ENCODE measurements at regions not wholly inside any gene's neighbourhood (a gene's known extent, or its start where the extent isn't known, plus 50 kb on each side); places are given as distances from the start of the nearest gene placed in this dataset.
"Not testable (repeated sequence)": the region's sequence is repeated elsewhere in the genome, so short reads cannot be mapped to it uniquely, and the experiment has no call there.

DNA sequence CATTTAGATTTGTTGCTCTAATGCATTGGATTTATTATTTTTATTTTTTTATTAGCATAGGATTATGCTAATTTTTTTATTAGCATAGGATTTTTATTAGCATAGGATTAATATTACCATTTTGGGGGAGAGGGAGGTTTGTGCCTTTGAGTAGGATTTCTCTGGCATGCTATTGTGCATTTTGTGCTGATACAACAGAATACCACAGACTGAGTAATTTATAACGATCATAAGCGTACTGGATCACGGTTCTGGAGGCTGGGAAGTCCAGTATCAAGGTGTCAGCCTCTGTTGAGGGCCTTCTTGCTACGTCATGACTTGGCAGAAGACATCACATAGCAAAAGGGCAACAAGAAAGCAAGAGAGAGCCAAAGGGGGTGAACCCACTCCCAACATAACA, 187.5 kb downstream of the XPNPEP1 start:
- TF ChIP-seq, protein P1, sequence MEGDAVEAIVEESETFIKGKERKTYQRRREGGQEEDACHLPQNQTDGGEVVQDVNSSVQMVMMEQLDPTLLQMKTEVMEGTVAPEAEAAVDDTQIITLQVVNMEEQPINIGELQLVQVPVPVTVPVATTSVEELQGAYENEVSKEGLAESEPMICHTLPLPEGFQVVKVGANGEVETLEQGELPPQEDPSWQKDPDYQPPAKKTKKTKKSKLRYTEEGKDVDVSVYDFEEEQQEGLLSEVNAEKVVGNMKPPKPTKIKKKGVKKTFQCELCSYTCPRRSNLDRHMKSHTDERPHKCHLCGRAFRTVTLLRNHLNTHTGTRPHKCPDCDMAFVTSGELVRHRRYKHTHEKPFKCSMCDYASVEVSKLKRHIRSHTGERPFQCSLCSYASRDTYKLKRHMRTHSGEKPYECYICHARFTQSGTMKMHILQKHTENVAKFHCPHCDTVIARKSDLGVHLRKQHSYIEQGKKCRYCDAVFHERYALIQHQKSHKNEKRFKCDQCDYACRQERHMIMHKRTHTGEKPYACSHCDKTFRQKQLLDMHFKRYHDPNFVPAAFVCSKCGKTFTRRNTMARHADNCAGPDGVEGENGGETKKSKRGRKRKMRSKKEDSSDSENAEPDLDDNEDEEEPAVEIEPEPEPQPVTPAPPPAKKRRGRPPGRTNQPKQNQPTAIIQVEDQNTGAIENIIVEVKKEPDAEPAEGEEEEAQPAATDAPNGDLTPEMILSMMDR (conservative IDR thresholded peaks at IDR 0.05; ENCODE audit: low read depth, low read length), result no peak
- H3K4me2 ChIP-seq, result no peak overlapping the region
- no peak overlapping the region for H3K4me3 ChIP-seq (IDR thresholded peaks at IDR 0.05; ENCODE audit: insufficient read depth, low read depth, low read length)
- H3K27ac ChIP-seq, result no peak overlapping the region
- no peaks in the 10 kb centered on the region for H3K27me3 ChIP-seq (ENCODE audit: insufficient read depth, low read depth)
- H2AFZ ChIP-seq (ENCODE audit: low read depth), result no peak overlapping the region
- no peaks in the 10 kb centered on the region for H3K4me1 ChIP-seq (ENCODE audit: low read depth, poor library complexity, severe bottlenecking)
- H3K36me3 ChIP-seq (ENCODE audit: insufficient read depth), result no peaks in the 10 kb centered on the region
- H4K20me1 ChIP-seq (ENCODE audit: insufficient read depth), result no peaks in the 10 kb centered on the region
- H3K79me2 ChIP-seq (ENCODE audit: insufficient read depth, low read depth), result no peaks in the 10 kb centered on the region
- no peak overlapping the region for H3K9ac ChIP-seq

GRCh38 chr10:109732254-109732965, 190.9 kb downstream of the XPNPEP1 start:
- no peak overlapping the region for H2AFZ ChIP-seq (ENCODE audit: low read depth)
- no peaks in the 10 kb centered on the region for H3K4me1 ChIP-seq (ENCODE audit: low read depth, poor library complexity, severe bottlenecking)
- H4K20me1 ChIP-seq (ENCODE audit: insufficient read depth), result no peaks in the 10 kb centered on the region
- no peaks in the 10 kb centered on the region for H3K27me3 ChIP-seq (ENCODE audit: insufficient read depth, low read depth)
- H3K36me3 ChIP-seq (ENCODE audit: insufficient read depth), result no peaks in the 10 kb centered on the region
- H3K4me2 ChIP-seq, result no peak overlapping the region
- no peak overlapping the region for H3K9ac ChIP-seq
- no peak overlapping the region for H3K4me3 ChIP-seq (IDR thresholded peaks at IDR 0.05; ENCODE audit: insufficient read depth, low read depth, low read length)
- H3K79me2 ChIP-seq (ENCODE audit: insufficient read depth, low read depth), result no peaks in the 10 kb centered on the region
- TF ChIP-seq, protein P1 (conservative IDR thresholded peaks at IDR 0.05; ENCODE audit: low read depth, low read length), result no peak
- no peak overlapping the region for H3K27ac ChIP-seq

DNA sequence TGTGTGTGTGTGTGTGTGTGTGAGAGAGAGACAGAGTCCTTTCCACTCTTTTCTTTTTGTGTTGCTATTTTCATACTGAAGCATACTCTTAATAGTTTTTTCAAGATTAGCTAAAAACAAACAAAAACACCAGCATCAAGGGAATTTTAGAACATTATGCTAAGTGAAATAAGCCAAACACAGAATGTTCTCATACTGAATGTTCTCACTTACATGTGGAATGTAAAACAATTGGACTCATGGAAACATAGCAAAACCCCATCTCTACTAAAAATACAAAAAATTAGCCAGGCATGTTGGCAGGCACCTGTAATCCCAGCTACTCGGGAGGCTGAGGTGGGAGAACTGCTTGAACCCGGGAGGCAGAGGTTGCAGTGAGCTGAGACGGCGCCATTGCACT, 193.4 kb downstream of the XPNPEP1 start:
- H3K4me2 ChIP-seq; H3K36me3 ChIP-seq (ENCODE audit: insufficient read depth); H3K27ac ChIP-seq; H4K20me1 ChIP-seq (ENCODE audit: insufficient read depth); H3K9ac ChIP-seq; H3K4me1 ChIP-seq (ENCODE audit: low read depth, poor library complexity, severe bottlenecking); H3K27me3 ChIP-seq (ENCODE audit: insufficient read depth, low read depth); H2AFZ ChIP-seq (ENCODE audit: low read depth); H3K4me3 ChIP-seq (IDR thresholded peaks at IDR 0.05; ENCODE audit: insufficient read depth, low read depth, low read length); H3K79me2 ChIP-seq (ENCODE audit: insufficient read depth, low read depth): not testable (repeated sequence)

- Histone ChIP-seq H3K27ac (no peak overlapping the region), H3K36me3 (ENCODE audit: insufficient read depth) (no peaks in the 10 kb centered on the region), H4K20me1 (ENCODE audit: insufficient read depth) (no peaks in the 10 kb centered on the region), H3K27me3 (ENCODE audit: insufficient read depth, low read depth) (no peaks in the 10 kb centered on the region), H3K4me2 (no peak overlapping the region), H3K9ac (no peak overlapping the region), H2AFZ (ENCODE audit: low read depth) (no peak overlapping the region), H3K4me1 (ENCODE audit: low read depth, poor library complexity, severe bottlenecking) (no peaks in the 10 kb centered on the region), H3K79me2 (ENCODE audit: insufficient read depth, low read depth) (no peaks in the 10 kb centered on the region), H3K4me3 (IDR thresholded peaks at IDR 0.05; ENCODE audit: insufficient read depth, low read depth, low read length) (no peak overlapping the region)
- TF ChIP-seq, protein P1 (conservative IDR thresholded peaks at IDR 0.05; ENCODE audit: low read depth, low read length), result no peak
Observed at GRCh38 chr10:109727436-109727835, 195.9 kb downstream of the XPNPEP1 start.

- H3K27ac ChIP-seq, result no peak overlapping the region
- H3K36me3 ChIP-seq (ENCODE audit: insufficient read depth), result no peaks in the 10 kb centered on the region
- no peak overlapping the region for H3K4me3 ChIP-seq (IDR thresholded peaks at IDR 0.05; ENCODE audit: insufficient read depth, low read depth, low read length)
- H3K27me3 ChIP-seq (ENCODE audit: insufficient read depth, low read depth), result no peaks in the 10 kb centered on the region
- no peaks in the 10 kb centered on the region for H3K4me1 ChIP-seq (ENCODE audit: low read depth, poor library complexity, severe bottlenecking)
- TF ChIP-seq, protein P1 (conservative IDR thresholded peaks at IDR 0.05; ENCODE audit: low read depth, low read length), result no peak
- no peak overlapping the region for H2AFZ ChIP-seq (ENCODE audit: low read depth)
- no peaks in the 10 kb centered on the region for H4K20me1 ChIP-seq (ENCODE audit: insufficient read depth)
- no peaks in the 10 kb centered on the region for H3K79me2 ChIP-seq (ENCODE audit: insufficient read depth, low read depth)
- no peak overlapping the region for H3K4me2 ChIP-seq
- no peak overlapping the region for H3K9ac ChIP-seq
Observed at GRCh38 chr10:109726473-109726872, 196.8 kb downstream of the XPNPEP1 start.

Data from KMS-11 (cell line).